IPS-18c (cell line): ENCODE measurements at regions not wholly inside any gene's neighbourhood (a gene's known extent, or its start where the extent isn't known, plus 50 kb on each side); places are given as distances from the start of the nearest gene placed in this dataset.
"Not testable (repeated sequence)": the region's sequence is repeated elsewhere in the genome, so short reads cannot be mapped to it uniquely, and the experiment has no call there.

ENCODE experiments used
- H3K4me3 ChIP-seq: 2 replicates; pipeline ENCODE4 v1.7.0; 2013; ENCODE audit warnings: low read depth, mild to moderate bottlenecking, low read length, moderate library complexity; ENCODE audit not compliant: insufficient read depth
- H3K9me3 ChIP-seq: one replicate; pipeline ENCODE4 v1.6.1; 2013; ENCODE audit warnings: mild to moderate bottlenecking, low read length, moderate library complexity; ENCODE audit not compliant: control insufficient read depth, insufficient read depth

GRCh38 chr14:105941226-105942166 is 415.1 kb downstream of the TMEM121 start:
- Histone ChIP-seq H3K9me3 (peaks cover 44% of the 10 kb centered on the region), H3K4me3 (peak overlapping the region; percentile 15; the same call in 1 of the 2 replicates)

- H3K4me3 ChIP-seq = not testable (repeated sequence)
- peaks cover 42% of the 10 kb centered on the region for H3K9me3 ChIP-seq
These were observed 416.3 kb downstream of the TMEM121 start for GRCh38 chr14:105942725-105943124.

- no peak overlapping the region for H3K4me3 ChIP-seq
- H3K9me3 ChIP-seq = peaks cover 38% of the 10 kb centered on the region
These were observed 417.7 kb downstream of the TMEM121 start for GRCh38 chr14:105943973-105944602.

GRCh38 chr14:105944632-105945610 is 418.5 kb downstream of the TMEM121 start:
- Histone ChIP-seq H3K4me3 (no peak overlapping the region), H3K9me3 (peaks cover 37% of the 10 kb centered on the region)

- Histone ChIP-seq H3K9me3 (peaks cover 29% of the 10 kb centered on the region), H3K4me3 (no peak overlapping the region)
These were observed 419.5 kb downstream of the TMEM121 start for GRCh38 chr14:105945896-105946295.

- H3K9me3 ChIP-seq = peaks cover 24% of the 10 kb centered on the region
- H3K4me3 ChIP-seq = no peak overlapping the region
These were observed 421.2 kb downstream of the TMEM121 start for GRCh38 chr14:105947599-105947998.

GRCh38 chr14:105948955-105949354 is 422.6 kb downstream of the TMEM121 start:
- not testable (repeated sequence) for H3K4me3 ChIP-seq
- peaks cover 25% of the 10 kb centered on the region for H3K9me3 ChIP-seq

GRCh38 chr14:105950364-105950892 is 424.0 kb downstream of the TMEM121 start:
- peaks cover 17% of the 10 kb centered on the region for H3K9me3 ChIP-seq
- not testable (repeated sequence) for H3K4me3 ChIP-seq

- Histone ChIP-seq H3K4me3 (no peak overlapping the region), H3K9me3 (peaks cover 12% of the 10 kb centered on the region)
These were observed 425.0 kb downstream of the TMEM121 start for GRCh38 chr14:105951399-105951798.

- peaks cover 12% of the 10 kb centered on the region for H3K9me3 ChIP-seq
- no peak overlapping the region for H3K4me3 ChIP-seq
These were observed 425.8 kb downstream of the TMEM121 start for GRCh38 chr14:105952222-105952621.

GRCh38 chr14:105952826-105953225 is 426.4 kb downstream of the TMEM121 start:
- H3K4me3 ChIP-seq = no peak overlapping the region
- H3K9me3 ChIP-seq = peaks cover 12% of the 10 kb centered on the region

GRCh38 chr14:105961625-105962024 is 435.2 kb downstream of the TMEM121 start:
- not testable (repeated sequence) for H3K9me3 ChIP-seq, H3K4me3 ChIP-seq

- H3K9me3 ChIP-seq = peaks cover 12% of the 10 kb centered on the region
- no peak overlapping the region for H3K4me3 ChIP-seq
These were observed 436.1 kb downstream of the TMEM121 start for GRCh38 chr14:105962532-105962931.

- H3K4me3 ChIP-seq = no peak overlapping the region
- peaks cover 36% of the 10 kb centered on the region for H3K9me3 ChIP-seq
These were observed 441.9 kb downstream of the TMEM121 start for GRCh38 chr14:105968291-105968690.

- H3K4me3 ChIP-seq = not testable (repeated sequence)
- peaks cover 36% of the 10 kb centered on the region for H3K9me3 ChIP-seq
These were observed 442.6 kb downstream of the TMEM121 start for GRCh38 chr14:105969026-105969425.

- not testable (repeated sequence) for H3K4me3 ChIP-seq
- peaks cover 45% of the 10 kb centered on the region for H3K9me3 ChIP-seq
These were observed 444.4 kb downstream of the TMEM121 start for GRCh38 chr14:105970821-105971220.
